Choroid plexus epithelial cell (primary cell): ENCODE measurements at regions not wholly inside any gene's neighbourhood (a gene's known extent, or its start where the extent isn't known, plus 50 kb on each side); places are given as distances from the start of the nearest gene placed in this dataset.
A peak's percentile ranks its signal among the peaks of the same experiment; 100 is the strongest.

ENCODE experiments used
- DNase-seq: peaks from one replicate; pipeline ENCODE4 v3.0.0-alpha.2; 2010; ENCODE audit warnings: low read depth
- H3K4me3 ChIP-seq: 2 replicates; pipeline ENCODE4 v1.5.1; 2011; ENCODE audit warnings: low read depth, mild to moderate bottlenecking, control low read depth, low read length, moderate library complexity
- CTCF ChIP-seq: conservative IDR thresholded peaks from 2 replicates; pipeline ENCODE4 v1.5.1; 2011; ENCODE audit warnings: low read depth, mild to moderate bottlenecking, control low read depth, inconsistent platforms, low read length, moderate library complexity

- no peak for TF ChIP-seq CTCF
- no peak for DNase-seq
- H3K4me3 ChIP-seq, result no peak overlapping the region
Observed at GRCh38 chr9:111985315-111985714, 88.7 kb downstream of the UGCG start.

- no peak overlapping the region for H3K4me3 ChIP-seq
- no peak for TF ChIP-seq CTCF
- DNase-seq, result peak; percentile 73
Observed at GRCh38 chr9:111986035-111986556, 89.5 kb downstream of the UGCG start.
